Chondrocyte (in vitro differentiated cells): ENCODE measurements at regions not wholly inside any gene's neighbourhood (a gene's known extent, or its start where the extent isn't known, plus 50 kb on each side); places are given as distances from the start of the nearest gene placed in this dataset.

Experiments
- DNase-seq: peaks from one replicate; pipeline ENCODE4 v3.0.0; 2021; ENCODE audit warnings: mixed read lengths, low spot score
- H3K27ac Mint-ChIP-seq: one replicate; pipeline ENCODE4 v1.8.0; 2021; ENCODE audit warnings: mild to moderate bottlenecking, moderate library complexity, mixed read lengths; ENCODE audit not compliant: unreplicated experiment
- H3K27me3 Mint-ChIP-seq: 2 replicates; pipeline ENCODE4 v1.8.0; 2021; ENCODE audit warnings: low read depth, mixed read lengths
- H3K36me3 Mint-ChIP-seq: 2 replicates; pipeline ENCODE4 v1.8.0; 2021; ENCODE audit warnings: low read depth, mixed read lengths
- H3K4me1 Mint-ChIP-seq: 2 replicates; pipeline ENCODE4 v1.8.0; 2021; ENCODE audit warnings: low read depth, mild to moderate bottlenecking, mixed read lengths
- H3K4me3 Mint-ChIP-seq: one replicate; pipeline ENCODE4 v1.8.0; 2021; ENCODE audit warnings: mild to moderate bottlenecking, moderate library complexity, mixed read lengths; ENCODE audit not compliant: unreplicated experiment
- H3K9me3 Mint-ChIP-seq: 2 replicates; pipeline ENCODE4 v1.8.0; 2021; ENCODE audit warnings: low read depth, mixed read lengths
- CTCF ChIP-seq: fragments of 200-600 bp; sonication (generic); IDR thresholded peaks from 2 replicates; pipeline ENCODE4 v1.5.0; 2021; ENCODE audit warnings: antibody characterized with exemption, mild to moderate bottlenecking, moderate library complexity

- Mint-ChIP-seq H3K4me1 (peaks cover 15% of the 10 kb centered on the region), H3K27ac (no peak overlapping the region), H3K27me3 (peaks cover 1% of the 10 kb centered on the region), H3K9me3 (peaks cover 4% of the 10 kb centered on the region), H3K36me3 (no peaks in the 10 kb centered on the region), H3K4me3 (no peak overlapping the region)
- no peak for DNase-seq
- no peak for TF ChIP-seq CTCF
Observed at GRCh38 chr2:234851451-234851850, 100.4 kb upstream of the SH3BP4 start.

- Mint-ChIP-seq H3K4me3 (no peak overlapping the region), H3K36me3 (no peaks in the 10 kb centered on the region), H3K9me3 (peaks cover 4% of the 10 kb centered on the region), H3K27me3 (peaks cover 1% of the 10 kb centered on the region), H3K4me1 (peaks cover 15% of the 10 kb centered on the region), H3K27ac (no peak overlapping the region)
- no peak for TF ChIP-seq CTCF
- DNase-seq, result no peak
Observed at GRCh38 chr2:234850818-234851217, 101.0 kb upstream of the SH3BP4 start.

GRCh38 chr2:234849678-234850077 is 102.1 kb upstream of the SH3BP4 start:
- no peak overlapping the region for H3K27ac Mint-ChIP-seq

GRCh38 chr2:234848578-234848977 is 103.2 kb upstream of the SH3BP4 start:
- Mint-ChIP-seq H3K4me3 (no peak overlapping the region), H3K27me3 (peaks cover 1% of the 10 kb centered on the region)

More at GRCh38 chr2:234849678-234850077, 102.1 kb upstream of the SH3BP4 start:
- H3K4me3 Mint-ChIP-seq, result no peak overlapping the region
- no peaks in the 10 kb centered on the region for H3K9me3 Mint-ChIP-seq
- TF ChIP-seq CTCF, result no peak
- no peaks in the 10 kb centered on the region for H3K36me3 Mint-ChIP-seq
- no peak for DNase-seq
- peaks cover 1% of the 10 kb centered on the region for H3K27me3 Mint-ChIP-seq
- peaks cover 15% of the 10 kb centered on the region for H3K4me1 Mint-ChIP-seq

GRCh38 chr2:234847639-234848038 is 104.2 kb upstream of the SH3BP4 start:
- TF ChIP-seq CTCF, result no peak
- peaks cover 15% of the 10 kb centered on the region for H3K4me1 Mint-ChIP-seq
- H3K27ac Mint-ChIP-seq, result no peak overlapping the region
- no peak for DNase-seq
- no peak overlapping the region for H3K4me3 Mint-ChIP-seq
- no peaks in the 10 kb centered on the region for H3K9me3 Mint-ChIP-seq
- peaks cover 1% of the 10 kb centered on the region for H3K27me3 Mint-ChIP-seq
- H3K36me3 Mint-ChIP-seq, result no peaks in the 10 kb centered on the region

More at GRCh38 chr2:234848578-234848977, 103.2 kb upstream of the SH3BP4 start:
- Mint-ChIP-seq H3K4me1 (peaks cover 15% of the 10 kb centered on the region), H3K36me3 (no peaks in the 10 kb centered on the region), H3K27ac (no peak overlapping the region), H3K9me3 (no peaks in the 10 kb centered on the region)
- TF ChIP-seq CTCF, result no peak
- no peak for DNase-seq
